Activated B cell treated with CpG ODN at 0.5 μM for 24 hours (primary cell): ENCODE measurements at regions not wholly inside any gene's neighbourhood (a gene's known extent, or its start where the extent isn't known, plus 50 kb on each side); places are given as distances from the start of the nearest gene placed in this dataset.

Experiments used
- ATAC-seq: fragments of 200-7000 bp; cut with Tn5 transposase; one replicate; pipeline ENCODE4 v1.10.0; 2021; ENCODE audit warnings: low read depth, mild to moderate bottlenecking, moderate library complexity
- CTCF ChIA-PET: fragments of 350-600 bp; sonication (Branson Sonifier 250); formaldehyde crosslinking; loops from one replicate; lab custom pipeline; 2021; ENCODE audit warnings: antibody characterized with exemption; lab: Charles Lee
- POLR2A ChIA-PET: fragments of 350-600 bp; sonication (Branson Sonifier 250); formaldehyde crosslinking; loops from one replicate; lab custom pipeline; 2021; ENCODE audit warnings: antibody characterized with exemption; lab: Charles Lee
- DNase-seq: peaks from one replicate; pipeline ENCODE4 v3.0.0; 2022
- H3K27ac Mint-ChIP-seq: one replicate; pipeline ENCODE4 v1.8.0; 2020; ENCODE audit warnings: mixed read lengths
- H3K27me3 Mint-ChIP-seq: one replicate; pipeline ENCODE4 v1.8.0; 2021; ENCODE audit warnings: mixed read lengths
- H3K36me3 Mint-ChIP-seq: one replicate; pipeline ENCODE4 v1.8.0; 2021; ENCODE audit warnings: low read depth, mixed read lengths
- H3K4me1 Mint-ChIP-seq: one replicate; pipeline ENCODE4 v1.8.0; 2021; ENCODE audit warnings: mixed read lengths
- H3K4me3 Mint-ChIP-seq: one replicate; pipeline ENCODE4 v1.8.0; 2020; ENCODE audit warnings: mild to moderate bottlenecking, mixed read lengths
- H3K9me3 Mint-ChIP-seq: one replicate; pipeline ENCODE4 v1.8.0; 2020; ENCODE audit warnings: mixed read lengths
- intact Hi-C: fragments of 100-400 bp; cut with micrococcal nuclease; formaldehyde crosslinking; loops from one replicate; pipeline ENCODE4 v1.15.1; 2024
- TF ChIP-seq, protein P1 (sequence below): fragments of 200-600 bp; IDR thresholded peaks from one replicate; pipeline ENCODE4 v1.8.0; 2022; ENCODE audit warnings: antibody characterized with exemption, mild to moderate bottlenecking

DNA sequence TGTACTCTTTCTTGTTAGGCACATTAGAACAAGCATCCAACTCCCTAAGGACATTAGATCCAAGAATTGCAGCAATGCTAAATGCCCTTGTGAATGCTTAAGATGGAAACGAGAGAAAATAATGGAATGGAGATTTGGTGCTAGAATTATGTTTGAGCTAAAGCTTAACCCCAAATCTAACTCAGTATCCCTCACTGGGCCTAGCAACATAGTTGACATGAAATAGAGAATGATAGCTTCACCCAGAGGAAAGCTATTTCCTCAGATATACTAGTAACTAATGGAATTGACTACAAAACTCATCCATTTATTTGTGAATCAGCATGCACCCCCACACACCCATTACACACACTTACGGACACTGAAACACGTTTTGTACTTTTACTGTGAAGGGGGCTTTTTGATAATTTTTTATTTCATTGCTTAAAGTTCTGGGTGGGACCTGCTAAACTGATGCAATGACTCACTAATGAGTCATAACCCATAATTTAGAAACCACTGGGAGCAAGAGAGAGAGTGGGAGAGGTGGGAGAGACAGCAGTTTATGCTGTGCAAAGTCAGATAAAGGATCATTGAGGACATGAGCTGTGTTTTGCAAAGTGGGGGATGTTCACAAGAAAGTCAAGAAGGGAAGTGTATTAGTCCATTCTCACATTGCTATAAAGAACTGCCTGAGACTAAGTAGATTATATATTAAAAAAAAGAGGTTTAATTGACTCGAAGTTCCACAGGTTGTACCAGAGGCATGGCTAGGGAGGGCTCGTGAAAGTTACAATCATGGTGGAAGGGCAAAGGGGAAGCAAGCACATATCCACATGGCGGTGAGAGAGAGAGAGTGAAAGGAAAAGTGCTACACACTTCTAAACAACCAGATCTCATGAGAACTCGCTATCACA lies 382.7 kb downstream of the SFMBT2 start:
- Mint-ChIP-seq H3K4me1 (no peaks in the 10 kb centered on the region), H3K4me3 (no peak overlapping the region), H3K36me3 (no peaks in the 10 kb centered on the region), H3K27me3 (peaks cover 2% of the 10 kb centered on the region), H3K27ac (no peak overlapping the region), H3K9me3 (peaks cover 5% of the 10 kb centered on the region)
- CTCF ChIA-PET = no interaction called here
- no peak for DNase-seq
- intact Hi-C loops = no loop called here
- TF ChIP-seq, protein P1, sequence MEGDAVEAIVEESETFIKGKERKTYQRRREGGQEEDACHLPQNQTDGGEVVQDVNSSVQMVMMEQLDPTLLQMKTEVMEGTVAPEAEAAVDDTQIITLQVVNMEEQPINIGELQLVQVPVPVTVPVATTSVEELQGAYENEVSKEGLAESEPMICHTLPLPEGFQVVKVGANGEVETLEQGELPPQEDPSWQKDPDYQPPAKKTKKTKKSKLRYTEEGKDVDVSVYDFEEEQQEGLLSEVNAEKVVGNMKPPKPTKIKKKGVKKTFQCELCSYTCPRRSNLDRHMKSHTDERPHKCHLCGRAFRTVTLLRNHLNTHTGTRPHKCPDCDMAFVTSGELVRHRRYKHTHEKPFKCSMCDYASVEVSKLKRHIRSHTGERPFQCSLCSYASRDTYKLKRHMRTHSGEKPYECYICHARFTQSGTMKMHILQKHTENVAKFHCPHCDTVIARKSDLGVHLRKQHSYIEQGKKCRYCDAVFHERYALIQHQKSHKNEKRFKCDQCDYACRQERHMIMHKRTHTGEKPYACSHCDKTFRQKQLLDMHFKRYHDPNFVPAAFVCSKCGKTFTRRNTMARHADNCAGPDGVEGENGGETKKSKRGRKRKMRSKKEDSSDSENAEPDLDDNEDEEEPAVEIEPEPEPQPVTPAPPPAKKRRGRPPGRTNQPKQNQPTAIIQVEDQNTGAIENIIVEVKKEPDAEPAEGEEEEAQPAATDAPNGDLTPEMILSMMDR = no peak
- no peak for ATAC-seq
- POLR2A ChIA-PET = no interaction called here

DNA sequence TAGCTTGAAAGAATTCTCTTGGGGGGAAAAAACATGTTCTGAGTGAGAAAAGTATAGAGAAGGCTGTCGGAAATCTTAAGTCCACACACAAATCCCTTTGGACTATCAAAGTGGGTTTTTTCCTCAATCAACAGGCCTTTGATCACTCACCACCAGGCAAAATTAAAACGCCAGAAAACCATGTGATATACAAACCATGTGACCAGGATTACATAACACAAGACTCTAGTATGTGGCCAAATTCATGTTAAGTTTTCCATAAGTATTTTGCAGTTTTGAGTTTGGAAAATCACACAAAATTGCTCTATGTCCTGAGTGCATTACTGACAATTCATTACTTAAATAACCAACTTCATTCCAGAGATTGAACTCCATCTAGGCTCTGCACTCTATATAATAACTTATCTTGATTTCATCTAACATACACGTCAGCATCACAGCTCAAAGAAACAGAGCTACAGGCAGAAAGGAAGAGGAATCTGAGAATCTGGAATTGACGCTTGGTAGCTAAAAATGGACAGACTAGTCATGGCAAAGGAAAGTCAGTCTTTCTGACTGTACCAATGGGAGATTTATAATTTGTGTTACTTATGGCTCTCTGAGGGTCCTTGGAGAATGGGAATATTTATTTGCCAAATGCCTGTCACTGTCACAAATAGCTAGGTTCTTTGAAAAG lies 383.5 kb downstream of the SFMBT2 start:
- Mint-ChIP-seq H3K27ac (no peak overlapping the region), H3K4me1 (no peaks in the 10 kb centered on the region), H3K36me3 (no peaks in the 10 kb centered on the region), H3K4me3 (no peak overlapping the region), H3K27me3 (peaks cover 2% of the 10 kb centered on the region), H3K9me3 (peaks cover 7% of the 10 kb centered on the region)
- intact Hi-C loops = no loop called here
- DNase-seq = no peak
- ChIA-PET POLR2A (no interaction called here), CTCF (no interaction called here)
- ATAC-seq = no peak
- TF ChIP-seq, protein P1 = no peak

DNA sequence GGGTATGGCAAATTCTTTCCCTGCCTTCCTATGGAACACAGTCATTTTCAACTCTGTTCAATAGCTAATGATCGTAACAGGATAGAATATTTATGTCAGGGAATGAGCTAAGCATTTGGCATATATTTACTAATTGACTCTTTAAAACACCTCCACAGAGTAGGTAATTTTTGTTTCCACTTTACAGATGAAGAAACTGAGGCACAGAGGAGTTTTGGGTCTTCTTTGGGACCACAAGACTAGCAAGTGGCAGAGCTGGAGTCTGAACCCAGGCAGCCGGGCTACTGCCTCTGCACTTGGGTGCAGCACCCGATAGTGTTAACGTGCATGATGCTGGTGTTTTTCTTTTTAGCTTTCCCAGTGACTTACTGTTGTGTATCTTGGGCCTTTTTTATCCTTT lies 384.0 kb downstream of the SFMBT2 start:
- no peak for ATAC-seq
- no peak for DNase-seq
- TF ChIP-seq, protein P1 = no peak
- Mint-ChIP-seq H3K9me3 (peaks cover 7% of the 10 kb centered on the region), H3K36me3 (no peaks in the 10 kb centered on the region), H3K4me1 (no peaks in the 10 kb centered on the region), H3K4me3 (no peak overlapping the region), H3K27ac (no peak overlapping the region), H3K27me3 (peaks cover 2% of the 10 kb centered on the region)
- ChIA-PET CTCF (no interaction called here), POLR2A (no interaction called here)
- intact Hi-C loops = no loop called here

DNA sequence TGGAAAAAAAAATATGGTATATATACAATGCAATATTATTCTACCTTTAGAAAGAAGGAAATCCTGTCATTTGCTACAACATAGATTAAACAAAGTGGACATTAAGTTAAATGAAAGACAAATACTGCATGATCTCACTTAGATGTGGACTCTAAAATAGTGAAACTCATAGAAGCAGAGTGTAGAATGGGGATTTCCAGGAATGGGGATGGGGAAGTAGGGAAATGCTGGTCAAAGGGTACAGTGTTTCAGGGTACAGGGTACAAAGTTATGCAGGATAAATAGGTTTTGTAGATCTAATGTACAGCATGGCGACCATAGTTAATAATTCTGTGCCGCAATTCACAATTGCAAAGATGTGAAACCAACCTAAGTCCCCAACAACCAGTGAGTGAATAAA lies 385.5 kb downstream of the SFMBT2 start:
- Mint-ChIP-seq H3K9me3 (peaks cover 5% of the 10 kb centered on the region), H3K27me3 (no peaks in the 10 kb centered on the region), H3K36me3 (no peaks in the 10 kb centered on the region), H3K4me1 (no peaks in the 10 kb centered on the region), H3K4me3 (no peak overlapping the region), H3K27ac (no peak overlapping the region)
- ATAC-seq (no peak), DNase-seq (no peak)
- intact Hi-C loops = no loop called here
- CTCF ChIA-PET = no interaction called here
- TF ChIP-seq, protein P1 = no peak
- POLR2A ChIA-PET = no interaction called here

DNA sequence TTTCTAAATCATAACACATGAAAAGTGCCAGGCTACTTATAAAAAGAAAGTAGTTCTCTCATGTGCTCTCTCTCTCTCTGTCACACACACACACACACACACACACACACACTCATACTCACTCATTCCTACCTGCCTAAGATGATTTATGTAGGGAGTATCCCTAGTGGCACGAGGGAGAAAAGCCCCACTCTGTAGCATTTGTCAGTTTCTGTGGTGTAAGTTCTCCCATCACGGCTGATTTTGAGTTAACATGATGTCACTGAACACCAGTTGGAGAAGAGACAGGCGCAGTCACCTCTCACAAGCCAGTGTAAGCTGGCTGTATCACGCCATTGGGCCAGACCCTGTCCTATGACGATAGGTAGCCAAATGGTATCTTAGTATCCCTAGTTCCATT lies 395.4 kb downstream of the SFMBT2 start:
- Mint-ChIP-seq H3K9me3 (peaks cover 7% of the 10 kb centered on the region), H3K4me3 (no peak overlapping the region), H3K27ac (no peak overlapping the region), H3K27me3 (peaks cover 2% of the 10 kb centered on the region), H3K36me3 (no peaks in the 10 kb centered on the region), H3K4me1 (no peaks in the 10 kb centered on the region)
- ChIA-PET CTCF (no interaction called here), POLR2A (no interaction called here)
- no peak for DNase-seq
- TF ChIP-seq, protein P1 = no peak
- ATAC-seq = no peak
- intact Hi-C loops = no loop called here
